ENCODE measurements at regions not wholly inside any gene's neighbourhood (a gene's known extent, or its start where the extent isn't known, plus 50 kb on each side); places are given as distances from the start of the nearest gene placed in this dataset.

DNA sequence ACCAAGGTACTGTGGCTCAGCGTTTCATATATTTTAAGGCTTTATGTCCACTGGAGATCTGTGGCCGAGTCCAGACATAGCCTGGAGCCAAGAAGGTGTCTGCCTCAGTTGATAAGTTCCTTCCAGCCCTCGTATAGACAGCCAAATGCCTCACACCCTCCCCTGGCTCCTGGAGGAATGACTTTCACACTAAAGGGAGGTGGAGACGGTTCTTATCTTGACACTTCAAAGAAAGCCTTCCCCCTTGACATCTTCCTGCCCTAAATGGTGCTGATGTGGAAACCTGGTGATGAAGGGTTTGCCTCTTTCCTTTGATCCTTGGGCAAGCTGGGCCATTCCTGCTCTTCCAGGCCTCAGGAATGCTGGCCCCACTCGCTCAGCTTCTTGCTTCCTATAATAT lies 474.8 kb upstream of the TBX3 start:
- no peak for TF ChIP-seq OSR1 (CRISPR knock-in tag; IDR thresholded peaks at IDR 0.05)
- TF ChIP-seq, protein P1, sequence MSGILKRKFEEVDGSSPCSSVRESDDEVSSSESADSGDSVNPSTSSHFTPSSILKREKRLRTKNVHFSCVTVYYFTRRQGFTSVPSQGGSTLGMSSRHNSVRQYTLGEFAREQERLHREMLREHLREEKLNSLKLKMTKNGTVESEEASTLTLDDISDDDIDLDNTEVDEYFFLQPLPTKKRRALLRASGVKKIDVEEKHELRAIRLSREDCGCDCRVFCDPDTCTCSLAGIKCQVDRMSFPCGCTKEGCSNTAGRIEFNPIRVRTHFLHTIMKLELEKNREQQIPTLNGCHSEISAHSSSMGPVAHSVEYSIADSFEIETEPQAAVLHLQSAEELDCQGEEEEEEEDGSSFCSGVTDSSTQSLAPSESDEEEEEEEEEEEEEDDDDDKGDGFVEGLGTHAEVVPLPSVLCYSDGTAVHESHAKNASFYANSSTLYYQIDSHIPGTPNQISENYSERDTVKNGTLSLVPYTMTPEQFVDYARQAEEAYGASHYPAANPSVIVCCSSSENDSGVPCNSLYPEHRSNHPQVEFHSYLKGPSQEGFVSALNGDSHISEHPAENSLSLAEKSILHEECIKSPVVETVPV (CRISPR knock-in tag; IDR thresholded peaks at IDR 0.05) = no peak
- no peak for TF ChIP-seq ZNF565 (CRISPR knock-in tag; conservative IDR thresholded peaks at IDR 0.05; ENCODE audit: low read depth)
- no peak for TF ChIP-seq PPARA (CRISPR knock-in tag; IDR thresholded peaks at IDR 0.05; ENCODE audit: borderline replicate concordance)
- no peak for ATAC-seq

DNA sequence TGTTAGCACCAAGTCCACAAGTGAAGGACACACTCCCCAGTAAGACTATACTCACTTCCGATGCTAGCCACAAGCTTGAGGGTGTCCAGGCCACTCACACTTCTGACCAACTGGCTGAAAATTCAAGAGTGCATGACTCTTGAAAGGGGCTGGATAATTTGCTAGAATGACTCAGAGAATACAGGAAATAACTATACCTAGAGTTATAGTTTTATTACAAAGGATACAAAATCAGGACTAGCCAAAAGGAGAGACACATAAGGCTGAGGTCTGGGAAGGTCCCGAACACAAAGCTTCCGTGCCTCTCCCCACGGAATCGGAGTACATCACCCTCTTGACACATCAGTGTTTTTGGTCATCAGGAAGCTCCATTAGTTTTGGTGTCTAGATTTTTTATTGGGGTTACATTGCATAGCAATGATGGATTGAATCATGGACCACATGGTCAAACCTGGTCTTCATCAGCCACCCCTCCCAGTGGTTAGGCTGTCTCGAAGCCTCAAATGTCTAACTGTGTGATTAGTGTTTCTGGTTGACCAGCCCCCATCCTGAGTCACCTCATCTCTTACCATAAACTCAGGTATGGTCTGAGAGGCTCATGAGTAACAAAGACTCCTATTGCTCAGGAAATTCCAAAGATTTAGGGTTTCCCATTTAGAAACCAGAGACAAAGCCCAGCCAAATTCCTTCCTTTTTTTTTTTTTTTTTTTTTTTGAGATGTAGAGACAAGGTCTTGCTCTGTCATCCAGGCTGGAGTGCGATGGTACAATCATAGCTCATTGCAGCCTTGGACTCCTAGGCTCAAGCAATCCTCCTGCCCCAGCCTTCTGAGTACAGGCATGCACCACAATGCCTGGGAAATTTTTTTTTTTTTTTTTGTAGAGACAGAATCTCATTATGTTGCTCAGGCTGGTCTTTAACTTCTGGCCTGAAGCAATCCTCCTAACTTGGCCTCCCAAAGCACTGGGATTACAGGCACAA lies 472.0 kb upstream of the TBX3 start:
- TF ChIP-seq ISL1 (CRISPR knock-in tag; IDR thresholded peaks at IDR 0.05) = no peak
- no peak for TF ChIP-seq RARB (CRISPR knock-in tag; IDR thresholded peaks at IDR 0.05)
- no peak for TF ChIP-seq PPARA (CRISPR knock-in tag; IDR thresholded peaks at IDR 0.05; ENCODE audit: borderline replicate concordance)
- no peak for TF ChIP-seq ESRRG (CRISPR knock-in tag; IDR thresholded peaks at IDR 0.05)
- TF ChIP-seq TOX (CRISPR knock-in tag; IDR thresholded peaks at IDR 0.05; ENCODE audit: borderline replicate concordance) = no peak
- no peak for TF ChIP-seq ZFP30 (CRISPR knock-in tag; IDR thresholded peaks at IDR 0.05)
- TF ChIP-seq, protein P2, sequence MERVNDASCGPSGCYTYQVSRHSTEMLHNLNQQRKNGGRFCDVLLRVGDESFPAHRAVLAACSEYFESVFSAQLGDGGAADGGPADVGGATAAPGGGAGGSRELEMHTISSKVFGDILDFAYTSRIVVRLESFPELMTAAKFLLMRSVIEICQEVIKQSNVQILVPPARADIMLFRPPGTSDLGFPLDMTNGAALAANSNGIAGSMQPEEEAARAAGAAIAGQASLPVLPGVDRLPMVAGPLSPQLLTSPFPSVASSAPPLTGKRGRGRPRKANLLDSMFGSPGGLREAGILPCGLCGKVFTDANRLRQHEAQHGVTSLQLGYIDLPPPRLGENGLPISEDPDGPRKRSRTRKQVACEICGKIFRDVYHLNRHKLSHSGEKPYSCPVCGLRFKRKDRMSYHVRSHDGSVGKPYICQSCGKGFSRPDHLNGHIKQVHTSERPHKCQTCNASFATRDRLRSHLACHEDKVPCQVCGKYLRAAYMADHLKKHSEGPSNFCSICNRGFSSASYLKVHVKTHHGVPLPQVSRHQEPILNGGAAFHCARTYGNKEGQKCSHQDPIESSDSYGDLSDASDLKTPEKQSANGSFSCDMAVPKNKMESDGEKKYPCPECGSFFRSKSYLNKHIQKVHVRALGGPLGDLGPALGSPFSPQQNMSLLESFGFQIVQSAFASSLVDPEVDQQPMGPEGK (CRISPR knock-in tag; IDR thresholded peaks at IDR 0.05; ENCODE audit: borderline replicate concordance) = no peak
- TF ChIP-seq, protein P3, sequence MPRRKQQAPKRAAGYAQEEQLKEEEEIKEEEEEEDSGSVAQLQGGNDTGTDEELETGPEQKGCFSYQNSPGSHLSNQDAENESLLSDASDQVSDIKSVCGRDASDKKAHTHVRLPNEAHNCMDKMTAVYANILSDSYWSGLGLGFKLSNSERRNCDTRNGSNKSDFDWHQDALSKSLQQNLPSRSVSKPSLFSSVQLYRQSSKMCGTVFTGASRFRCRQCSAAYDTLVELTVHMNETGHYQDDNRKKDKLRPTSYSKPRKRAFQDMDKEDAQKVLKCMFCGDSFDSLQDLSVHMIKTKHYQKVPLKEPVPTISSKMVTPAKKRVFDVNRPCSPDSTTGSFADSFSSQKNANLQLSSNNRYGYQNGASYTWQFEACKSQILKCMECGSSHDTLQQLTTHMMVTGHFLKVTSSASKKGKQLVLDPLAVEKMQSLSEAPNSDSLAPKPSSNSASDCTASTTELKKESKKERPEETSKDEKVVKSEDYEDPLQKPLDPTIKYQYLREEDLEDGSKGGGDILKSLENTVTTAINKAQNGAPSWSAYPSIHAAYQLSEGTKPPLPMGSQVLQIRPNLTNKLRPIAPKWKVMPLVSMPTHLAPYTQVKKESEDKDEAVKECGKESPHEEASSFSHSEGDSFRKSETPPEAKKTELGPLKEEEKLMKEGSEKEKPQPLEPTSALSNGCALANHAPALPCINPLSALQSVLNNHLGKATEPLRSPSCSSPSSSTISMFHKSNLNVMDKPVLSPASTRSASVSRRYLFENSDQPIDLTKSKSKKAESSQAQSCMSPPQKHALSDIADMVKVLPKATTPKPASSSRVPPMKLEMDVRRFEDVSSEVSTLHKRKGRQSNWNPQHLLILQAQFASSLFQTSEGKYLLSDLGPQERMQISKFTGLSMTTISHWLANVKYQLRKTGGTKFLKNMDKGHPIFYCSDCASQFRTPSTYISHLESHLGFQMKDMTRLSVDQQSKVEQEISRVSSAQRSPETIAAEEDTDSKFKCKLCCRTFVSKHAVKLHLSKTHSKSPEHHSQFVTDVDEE (CRISPR knock-in tag; IDR thresholded peaks at IDR 0.05) = no peak
- TF ChIP-seq OSR1 (CRISPR knock-in tag; IDR thresholded peaks at IDR 0.05) = no peak
- TF ChIP-seq GLIS3 (CRISPR knock-in tag; IDR thresholded peaks at IDR 0.05) = no peak
- TF ChIP-seq CSDC2 (CRISPR knock-in tag; IDR thresholded peaks at IDR 0.05) = no peak
- no peak for TF ChIP-seq ARNTL (CRISPR knock-in tag; IDR thresholded peaks at IDR 0.05; ENCODE audit: borderline replicate concordance, low read depth)
- TF ChIP-seq TCF4 (CRISPR knock-in tag; IDR thresholded peaks at IDR 0.05; ENCODE audit: borderline replicate concordance) = no peak
- no peak for TF ChIP-seq BACH2 (CRISPR knock-in tag; IDR thresholded peaks at IDR 0.05; ENCODE audit: borderline replicate concordance)
- TF ChIP-seq ZFP3 (CRISPR knock-in tag; IDR thresholded peaks at IDR 0.05) = no peak
- ATAC-seq = peak; percentile 86

DNA sequence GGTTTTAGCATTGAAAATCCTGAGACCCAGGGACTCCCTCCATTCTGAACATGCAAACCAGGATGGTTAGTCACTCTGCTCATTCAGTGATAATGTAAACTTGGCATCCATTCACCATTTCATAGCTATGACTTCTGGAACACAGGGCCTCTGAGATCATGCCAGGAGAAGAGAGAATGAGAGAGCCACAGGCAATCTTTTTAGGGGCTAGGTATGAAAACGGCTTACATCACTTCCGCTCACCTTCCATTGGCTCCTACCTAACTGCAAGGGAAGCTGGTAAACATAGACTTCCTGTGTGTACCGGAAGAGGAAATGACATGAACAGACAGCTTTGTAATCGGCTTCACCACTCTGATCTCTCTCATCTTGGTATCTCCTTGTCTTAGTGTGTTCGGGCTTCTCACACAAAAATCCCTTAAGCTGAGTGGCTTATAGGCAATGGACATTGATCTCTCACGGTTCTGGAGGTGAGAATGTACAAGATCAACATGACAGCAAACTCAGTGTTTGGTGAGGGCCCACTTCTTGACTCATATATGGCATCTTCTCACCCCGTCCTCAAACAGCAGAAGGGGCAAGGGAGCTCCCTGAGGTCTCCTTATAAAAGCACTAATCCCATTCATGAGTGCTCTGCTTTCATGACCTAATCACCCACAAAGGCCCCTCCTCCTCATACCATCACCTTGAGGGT lies 465.9 kb upstream of the TBX3 start:
- ATAC-seq = no peak; the same call in 2 of the 3 replicates
- TF ChIP-seq, protein P3 (CRISPR knock-in tag; IDR thresholded peaks at IDR 0.05) = no peak
- TF ChIP-seq ZFP3 (CRISPR knock-in tag; IDR thresholded peaks at IDR 0.05) (no peak), SNAI2 (CRISPR knock-in tag; IDR thresholded peaks at IDR 0.05) (no peak), ZNF8 (CRISPR knock-in tag; IDR thresholded peaks at IDR 0.05) (no peak), PPARA (CRISPR knock-in tag; IDR thresholded peaks at IDR 0.05; ENCODE audit: borderline replicate concordance) (no peak), ZFP30 (CRISPR knock-in tag; IDR thresholded peaks at IDR 0.05) (no peak), BACH2 (CRISPR knock-in tag; IDR thresholded peaks at IDR 0.05; ENCODE audit: borderline replicate concordance) (no peak), ARNTL (CRISPR knock-in tag; IDR thresholded peaks at IDR 0.05; ENCODE audit: borderline replicate concordance, low read depth) (no peak), OSR1 (CRISPR knock-in tag; IDR thresholded peaks at IDR 0.05) (no peak)
- TF ChIP-seq, protein P1 (CRISPR knock-in tag; IDR thresholded peaks at IDR 0.05) = no peak
- TF ChIP-seq, protein P2 (CRISPR knock-in tag; IDR thresholded peaks at IDR 0.05; ENCODE audit: borderline replicate concordance) = no peak
- TF ChIP-seq, protein P4, sequence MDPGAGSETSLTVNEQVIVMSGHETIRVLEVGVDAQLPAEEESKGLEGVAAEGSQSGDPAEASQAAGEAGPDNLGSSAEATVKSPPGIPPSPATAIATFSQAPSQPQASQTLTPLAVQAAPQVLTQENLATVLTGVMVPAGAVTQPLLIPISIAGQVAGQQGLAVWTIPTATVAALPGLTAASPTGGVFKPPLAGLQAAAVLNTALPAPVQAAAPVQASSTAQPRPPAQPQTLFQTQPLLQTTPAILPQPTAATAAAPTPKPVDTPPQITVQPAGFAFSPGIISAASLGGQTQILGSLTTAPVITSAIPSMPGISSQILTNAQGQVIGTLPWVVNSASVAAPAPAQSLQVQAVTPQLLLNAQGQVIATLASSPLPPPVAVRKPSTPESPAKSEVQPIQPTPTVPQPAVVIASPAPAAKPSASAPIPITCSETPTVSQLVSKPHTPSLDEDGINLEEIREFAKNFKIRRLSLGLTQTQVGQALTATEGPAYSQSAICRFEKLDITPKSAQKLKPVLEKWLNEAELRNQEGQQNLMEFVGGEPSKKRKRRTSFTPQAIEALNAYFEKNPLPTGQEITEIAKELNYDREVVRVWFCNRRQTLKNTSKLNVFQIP (CRISPR knock-in tag; IDR thresholded peaks at IDR 0.05; ENCODE audit: borderline replicate concordance, low read depth) = no peak
